Transverse colon (tissue), 4 donors: ENCODE measurements at regions not wholly inside any gene's neighbourhood (a gene's known extent, or its start where the extent isn't known, plus 50 kb on each side); places are given as distances from the start of the nearest gene placed in this dataset.

Source experiments
- EP300 ChIP-seq: sonication (generic); formaldehyde crosslinking; IDR thresholded peaks from one replicate; pipeline ENCODE4 v1.6.1; 2017; ENCODE audit warnings: antibody characterized with exemption, low read depth
- POLR2AphosphoS5 ChIP-seq, 3 donors: sonication (generic); formaldehyde crosslinking; IDR thresholded peaks; one replicate each; pipeline ENCODE4 v1.6.1; 2016; ENCODE audit warnings: antibody characterized with exemption in 3 of 3
- TF ChIP-seq, protein P1 (sequence below), 5 experiments: fragments of 200-600 bp in 3 of 5; fragments of 450-650 bp in 2 of 5; sonication (generic) in 3 of 5; IDR thresholded peaks; 1 replicate in 2 of 5; 2 replicates in 3 of 5; pipeline ENCODE4 v1.5.1; 2016 to 2017; ENCODE audit warnings: antibody characterized with exemption in 5 of 5, inconsistent platforms in 3 of 5, mild to moderate bottlenecking in 2 of 5, moderate library complexity in 1 of 5

DNA sequence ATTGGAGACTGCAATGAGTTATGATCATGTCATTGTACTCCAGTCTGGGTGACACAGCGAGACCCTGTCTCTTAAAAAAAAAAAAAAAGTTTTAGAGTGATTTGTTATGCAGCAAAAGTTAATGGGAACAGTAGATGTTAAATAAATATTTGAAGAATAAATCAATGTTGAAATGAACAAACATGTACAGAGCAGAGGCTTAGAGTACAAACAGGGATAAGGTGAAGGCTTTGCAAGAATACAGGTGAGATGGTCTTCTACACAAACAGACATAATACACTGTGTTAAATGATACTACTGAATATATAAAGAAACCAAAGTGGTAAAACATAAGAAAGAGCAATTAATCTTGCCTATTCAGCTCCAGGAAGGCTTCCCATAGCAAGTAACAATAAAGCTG lies 265.4 kb downstream of the CNTN3 start:
- TF ChIP-seq, protein P1, sequence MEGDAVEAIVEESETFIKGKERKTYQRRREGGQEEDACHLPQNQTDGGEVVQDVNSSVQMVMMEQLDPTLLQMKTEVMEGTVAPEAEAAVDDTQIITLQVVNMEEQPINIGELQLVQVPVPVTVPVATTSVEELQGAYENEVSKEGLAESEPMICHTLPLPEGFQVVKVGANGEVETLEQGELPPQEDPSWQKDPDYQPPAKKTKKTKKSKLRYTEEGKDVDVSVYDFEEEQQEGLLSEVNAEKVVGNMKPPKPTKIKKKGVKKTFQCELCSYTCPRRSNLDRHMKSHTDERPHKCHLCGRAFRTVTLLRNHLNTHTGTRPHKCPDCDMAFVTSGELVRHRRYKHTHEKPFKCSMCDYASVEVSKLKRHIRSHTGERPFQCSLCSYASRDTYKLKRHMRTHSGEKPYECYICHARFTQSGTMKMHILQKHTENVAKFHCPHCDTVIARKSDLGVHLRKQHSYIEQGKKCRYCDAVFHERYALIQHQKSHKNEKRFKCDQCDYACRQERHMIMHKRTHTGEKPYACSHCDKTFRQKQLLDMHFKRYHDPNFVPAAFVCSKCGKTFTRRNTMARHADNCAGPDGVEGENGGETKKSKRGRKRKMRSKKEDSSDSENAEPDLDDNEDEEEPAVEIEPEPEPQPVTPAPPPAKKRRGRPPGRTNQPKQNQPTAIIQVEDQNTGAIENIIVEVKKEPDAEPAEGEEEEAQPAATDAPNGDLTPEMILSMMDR (IDR thresholded peaks at IDR 0.05), result no peak
- TF ChIP-seq EP300, result no peak
- no peak for TF ChIP-seq POLR2AphosphoS5 (IDR thresholded peaks at IDR 0.05)
